ENCODE measurements at regions not wholly inside any gene's neighbourhood (a gene's known extent, or its start where the extent isn't known, plus 50 kb on each side); places are given as distances from the start of the nearest gene placed in this dataset.
"Not testable (repeated sequence)": the region's sequence is repeated elsewhere in the genome, so short reads cannot be mapped to it uniquely, and the experiment has no call there.

DNA sequence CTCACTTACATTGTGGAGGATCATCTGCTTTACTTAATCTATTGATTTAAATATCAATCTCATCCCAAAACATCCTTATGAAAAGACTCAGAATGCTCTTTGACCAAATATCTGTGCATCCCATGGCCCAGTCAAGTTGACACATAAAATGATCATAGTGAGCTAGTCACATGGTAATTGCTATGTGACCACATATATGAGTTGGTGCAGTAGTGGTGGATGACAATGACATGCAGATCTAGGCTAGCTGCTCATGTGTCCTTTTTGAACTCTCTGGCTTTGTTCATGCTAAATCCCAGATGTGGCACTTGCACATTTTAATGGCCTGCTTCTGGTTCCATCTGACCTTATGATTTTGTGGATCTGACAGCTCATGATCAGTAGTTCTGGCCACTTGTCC is 156.2 kb downstream of the NFKBIZ start:
- H3K4me3 ChIP-seq (ENCODE audit: low read depth, low read length), result no peak overlapping the region
- TF ChIP-seq, protein P1, sequence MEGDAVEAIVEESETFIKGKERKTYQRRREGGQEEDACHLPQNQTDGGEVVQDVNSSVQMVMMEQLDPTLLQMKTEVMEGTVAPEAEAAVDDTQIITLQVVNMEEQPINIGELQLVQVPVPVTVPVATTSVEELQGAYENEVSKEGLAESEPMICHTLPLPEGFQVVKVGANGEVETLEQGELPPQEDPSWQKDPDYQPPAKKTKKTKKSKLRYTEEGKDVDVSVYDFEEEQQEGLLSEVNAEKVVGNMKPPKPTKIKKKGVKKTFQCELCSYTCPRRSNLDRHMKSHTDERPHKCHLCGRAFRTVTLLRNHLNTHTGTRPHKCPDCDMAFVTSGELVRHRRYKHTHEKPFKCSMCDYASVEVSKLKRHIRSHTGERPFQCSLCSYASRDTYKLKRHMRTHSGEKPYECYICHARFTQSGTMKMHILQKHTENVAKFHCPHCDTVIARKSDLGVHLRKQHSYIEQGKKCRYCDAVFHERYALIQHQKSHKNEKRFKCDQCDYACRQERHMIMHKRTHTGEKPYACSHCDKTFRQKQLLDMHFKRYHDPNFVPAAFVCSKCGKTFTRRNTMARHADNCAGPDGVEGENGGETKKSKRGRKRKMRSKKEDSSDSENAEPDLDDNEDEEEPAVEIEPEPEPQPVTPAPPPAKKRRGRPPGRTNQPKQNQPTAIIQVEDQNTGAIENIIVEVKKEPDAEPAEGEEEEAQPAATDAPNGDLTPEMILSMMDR (conservative IDR thresholded peaks at IDR 0.05; ENCODE audit: low read depth, low read length), result no peak
- DNase-seq (ENCODE audit: low read depth), result no peak

DNA sequence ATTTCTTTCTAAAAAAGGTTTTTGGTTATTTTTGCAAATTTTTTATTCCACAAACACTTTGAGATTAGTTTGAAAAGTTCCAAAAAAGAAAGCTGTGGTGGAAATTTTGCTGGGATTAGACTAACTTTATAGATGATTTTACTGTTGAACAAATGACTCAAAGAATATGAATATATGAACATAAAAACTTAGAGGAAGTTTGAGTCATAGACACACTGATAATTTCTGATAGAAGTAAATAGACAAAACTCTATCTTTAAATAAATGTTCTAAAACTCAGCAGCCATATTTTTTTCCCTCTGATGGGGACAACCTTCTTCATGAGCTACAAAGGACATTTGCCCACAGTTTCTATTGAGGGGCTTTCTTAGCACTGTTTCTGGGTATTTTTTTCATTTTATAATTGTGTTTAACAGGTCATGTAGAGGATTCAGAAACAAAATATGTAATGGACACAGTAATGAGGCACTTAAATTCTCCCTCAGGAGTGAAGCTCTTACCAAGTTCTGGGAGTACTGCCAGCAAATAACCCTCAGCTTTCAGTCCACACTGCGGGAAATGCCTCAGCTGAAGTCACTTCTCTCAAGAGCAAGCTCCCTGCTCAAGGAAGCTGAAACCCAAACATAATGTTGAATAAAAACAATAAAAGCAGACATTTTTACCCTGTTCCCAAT is 157.6 kb downstream of the NFKBIZ start:
- DNase-seq (ENCODE audit: low read depth), result peak; percentile 99
- TF ChIP-seq, protein P1 (conservative IDR thresholded peaks at IDR 0.05; ENCODE audit: low read depth, low read length), result no peak
- H3K4me3 ChIP-seq (ENCODE audit: low read depth, low read length), result no peak overlapping the region

GRCh38 chr3:102008436-102008835 is 159.1 kb downstream of the NFKBIZ start:
- DNase-seq (ENCODE audit: low read depth), result not testable (repeated sequence)

DNA sequence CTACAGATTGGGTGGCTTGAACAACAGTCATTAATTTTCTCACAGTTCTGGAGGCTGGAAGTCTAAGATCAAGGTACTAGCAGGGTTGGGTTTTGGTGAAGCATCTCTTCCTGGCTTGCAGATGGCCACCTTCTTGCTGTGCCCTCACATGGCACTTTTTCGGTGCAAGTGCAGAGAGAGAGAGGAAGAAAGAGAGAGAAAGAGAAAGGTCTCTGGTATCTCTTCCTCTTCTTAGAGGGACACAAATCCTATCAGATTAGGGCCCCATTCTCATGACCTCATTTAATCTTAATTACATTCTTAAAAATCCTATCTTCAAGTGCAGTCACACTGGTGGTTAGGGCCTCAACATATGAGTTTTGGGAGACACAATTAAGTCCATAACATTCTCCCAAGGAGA is 167.1 kb downstream of the NFKBIZ start:
- TF ChIP-seq, protein P1 (conservative IDR thresholded peaks at IDR 0.05; ENCODE audit: low read depth, low read length), result no peak
- H3K4me3 ChIP-seq (ENCODE audit: low read depth, low read length), result no peak overlapping the region
- no peak for DNase-seq (ENCODE audit: low read depth)

More at GRCh38 chr3:102008436-102008835, 159.1 kb downstream of the NFKBIZ start:
- H3K4me3 ChIP-seq (ENCODE audit: low read depth, low read length), result not testable (repeated sequence)

DNA sequence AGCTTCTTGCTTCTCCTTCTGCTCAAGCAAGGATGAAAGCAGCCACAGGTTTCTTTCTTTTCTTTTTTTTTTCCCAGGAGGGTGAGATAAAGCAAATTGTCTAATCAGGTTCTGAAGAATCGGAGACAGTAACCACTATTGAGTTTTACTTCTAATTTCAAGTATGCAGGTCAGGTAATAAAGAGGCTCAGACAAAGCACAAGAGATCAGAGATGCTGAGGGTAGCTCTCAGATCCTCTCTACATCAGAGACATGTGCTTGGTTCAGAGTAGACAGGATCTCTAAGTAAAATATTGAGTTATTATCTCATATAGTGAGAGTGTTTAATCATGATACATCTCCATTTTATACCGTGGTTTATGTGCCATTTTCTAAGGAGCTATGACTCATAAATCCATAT is 168.5 kb downstream of the NFKBIZ start:
- H3K4me3 ChIP-seq (ENCODE audit: low read depth, low read length), result no peak overlapping the region
- DNase-seq (ENCODE audit: low read depth), result no peak
- TF ChIP-seq, protein P1 (conservative IDR thresholded peaks at IDR 0.05; ENCODE audit: low read depth, low read length), result no peak

GRCh38 chr3:102018551-102018950 is 169.2 kb downstream of the NFKBIZ start:
- no peak for DNase-seq (ENCODE audit: low read depth)
- TF ChIP-seq, protein P1 (conservative IDR thresholded peaks at IDR 0.05; ENCODE audit: low read depth, low read length), result no peak
- H3K4me3 ChIP-seq (ENCODE audit: low read depth, low read length), result no peak overlapping the region

GRCh38 chr3:102020735-102021134 is 171.4 kb downstream of the NFKBIZ start:
- TF ChIP-seq, protein P1 (conservative IDR thresholded peaks at IDR 0.05; ENCODE audit: low read depth, low read length), result no peak
- H3K4me3 ChIP-seq (ENCODE audit: low read depth, low read length), result no peak overlapping the region
- no peak for DNase-seq (ENCODE audit: low read depth)
